Body of pancreas (tissue), 4 donors: ENCODE measurements at regions not wholly inside any gene's neighbourhood (a gene's known extent, or its start where the extent isn't known, plus 50 kb on each side); places are given as distances from the start of the nearest gene placed in this dataset.

Experiments used
- ATAC-seq: fragments of 150-250 bp; one replicate; pipeline ENCODE4 v1.9.1; 2016
- DNase-seq, 4 donors: peaks; one replicate each; pipeline ENCODE4 v3.0.0-alpha.2; 2019
- H3K27ac ChIP-seq, 4 donors: fragments of 200-600 bp; sonication (generic); 1 replicate in 3 of 4; 2 replicates in 1 of 4; pipeline versions ENCODE4 v1.5.1 to v1.6.1; 2016 to 2019; ENCODE audit warnings: mild to moderate bottlenecking in 1 of 4, mixed read lengths in 1 of 4, moderate library complexity in 1 of 4
- H3K27me3 ChIP-seq, 2 donors: fragments of 200-600 bp; sonication (generic); one replicate each; pipeline ENCODE4 v1.6.0; 2016; ENCODE audit warnings: mild to moderate bottlenecking in 1 of 2
- H3K36me3 ChIP-seq, 2 donors: fragments of 200-600 bp; sonication (generic); replicated peaks in 1 of 2; 2 replicates each; pipeline ENCODE4 v1.5.1; 2016; ENCODE audit warnings: low read depth in 2 of 2; ENCODE audit not compliant: insufficient read depth in 1 of 2
- H3K4me1 ChIP-seq: fragments of 200-600 bp; sonication (generic); one replicate; pipeline ENCODE4 v1.6.0; 2016
- H3K4me3 ChIP-seq, 2 donors: fragments of 200-600 bp; sonication (generic); 1 replicate in 1 of 2; 2 replicates in 1 of 2; pipeline ENCODE4 v1.5.1; 2016 to 2019
- H3K9me3 ChIP-seq, 3 donors: fragments of 200-600 bp; sonication (generic); 1 replicate in 2 of 3; 2 replicates in 1 of 3; pipeline ENCODE4 v1.5.1; 2016
- CTCF ChIP-seq, 7 experiments: fragments of 450-650 bp in 4 of 7; fragments of 200-600 bp in 3 of 7; sonication (generic) in 3 of 7; IDR thresholded peaks; one replicate each; pipeline ENCODE4 v1.5.1; 2016 to 2019; ENCODE audit warnings: antibody characterized with exemption in 7 of 7
- POLR2A ChIP-seq, 3 donors: fragments of 450-650 bp; IDR thresholded peaks; one replicate each; pipeline ENCODE4 v1.6.1; 2016; ENCODE audit warnings: antibody characterized with exemption in 3 of 3, mild to moderate bottlenecking in 2 of 3
- WGBS, 2 donors: methylation state at CpG; one replicate each; pipeline ENCODE4 v1.1.5; 2017; 5-methylcytosine and 5-hydroxymethylcytosine counted together
- intact Hi-C: fragments of 100-400 bp; cut with DNase I; formaldehyde crosslinking; loops from one replicate; pipeline ENCODE4 v1.15.1; 2023

GRCh38 chr21:43345746-43346409, 81.1 kb downstream of the SIK1 start:
- WGBS, 2 donors: 85 to 91% methylated on average over 25 to 29 of the region's 29 CpGs
- H3K4me1 ChIP-seq: peaks cover 30% of the 10 kb centered on the region
- intact Hi-C loops: no loop called here
- no peak overlapping the region for H3K27ac ChIP-seq
- H3K9me3 ChIP-seq: no peaks in the 10 kb centered on the region
- DNase-seq: no peak
- no peak for ATAC-seq
- H3K4me3 ChIP-seq: no peak overlapping the region
- no peaks in the 10 kb centered on the region for H3K27me3 ChIP-seq
- no peaks in the 10 kb centered on the region for H3K36me3 ChIP-seq
- TF ChIP-seq POLR2A (IDR thresholded peaks at IDR 0.05) (no peak), CTCF (IDR thresholded peaks at IDR 0.05) (no peak)

GRCh38 chr21:43345046-43345745, 81.7 kb downstream of the SIK1 start:
- H3K4me3 ChIP-seq: no peak overlapping the region
- H3K4me1 ChIP-seq: peaks cover 30% of the 10 kb centered on the region
- no peaks in the 10 kb centered on the region for H3K27me3 ChIP-seq
- H3K9me3 ChIP-seq: no peaks in the 10 kb centered on the region
- H3K36me3 ChIP-seq: no peaks in the 10 kb centered on the region
- ATAC-seq (no peak), DNase-seq (no peak)
- no peak for TF ChIP-seq CTCF (IDR thresholded peaks at IDR 0.05)
- no peak for TF ChIP-seq POLR2A (IDR thresholded peaks at IDR 0.05)
- intact Hi-C loops: no loop called here
- WGBS, 2 donors: 87 to 90% methylated on average over 16 to 31 of the region's 31 CpGs
- H3K27ac ChIP-seq: peak overlapping the region; percentile 74 to 89 (median 83)

- Histone ChIP-seq H3K4me3 (no peak overlapping the region), H3K27me3 (no peaks in the 10 kb centered on the region), H3K4me1 (peaks cover 30% of the 10 kb centered on the region), H3K27ac (peak overlapping the region; percentile 74 to 89 (median 83)), H3K9me3 (no peaks in the 10 kb centered on the region), H3K36me3 (no peaks in the 10 kb centered on the region)
- ATAC-seq: peak; percentile 43
- TF ChIP-seq CTCF (IDR thresholded peaks at IDR 0.05) (no peak), POLR2A (IDR thresholded peaks at IDR 0.05) (peak in 1 of 3 donors; percentile 14)
- WGBS, 2 donors: 33 to 35% methylated on average over 16 to 37 of the region's 37 CpGs
- intact Hi-C loops: no loop called here
- DNase-seq: peak; percentile 57 to 78 (median 70)
Measured at GRCh38 chr21:43343992-43344886, 82.7 kb downstream of the SIK1 start.

- Histone ChIP-seq H3K9me3 (no peaks in the 10 kb centered on the region), H3K36me3 (no peaks in the 10 kb centered on the region), H3K27me3 (no peaks in the 10 kb centered on the region), H3K4me1 (peaks cover 30% of the 10 kb centered on the region), H3K27ac (peak overlapping the region; percentile 74 to 89 (median 83)), H3K4me3 (no peak overlapping the region)
- DNase-seq: peak; percentile 83 to 95 (median 92)
- TF ChIP-seq CTCF (IDR thresholded peaks at IDR 0.05) (peak in 2 of 7 experiments; percentile 25 to 27), POLR2A (IDR thresholded peaks at IDR 0.05) (peak; percentile 76 to 78 (median 77))
- intact Hi-C loops: no loop called here
- ATAC-seq: peak; percentile 86
- 24 to 32% methylated on average over 8 to 25 of the region's 26 CpGs for WGBS, 2 donors
Measured at GRCh38 chr21:43343095-43343991, 83.6 kb downstream of the SIK1 start.
